HG03457 (cell line): ENCODE measurements at regions not wholly inside any gene's neighbourhood (a gene's known extent, or its start where the extent isn't known, plus 50 kb on each side); places are given as distances from the start of the nearest gene placed in this dataset.

ENCODE experiments used
- ATAC-seq: cut with Tn5 transposase; IDR thresholded peaks from one replicate; pipeline ENCODE4 v1.9.1; 2021; ENCODE audit warnings: moderate number of reproducible peaks; ENCODE audit not compliant: unreplicated experiment

DNA sequence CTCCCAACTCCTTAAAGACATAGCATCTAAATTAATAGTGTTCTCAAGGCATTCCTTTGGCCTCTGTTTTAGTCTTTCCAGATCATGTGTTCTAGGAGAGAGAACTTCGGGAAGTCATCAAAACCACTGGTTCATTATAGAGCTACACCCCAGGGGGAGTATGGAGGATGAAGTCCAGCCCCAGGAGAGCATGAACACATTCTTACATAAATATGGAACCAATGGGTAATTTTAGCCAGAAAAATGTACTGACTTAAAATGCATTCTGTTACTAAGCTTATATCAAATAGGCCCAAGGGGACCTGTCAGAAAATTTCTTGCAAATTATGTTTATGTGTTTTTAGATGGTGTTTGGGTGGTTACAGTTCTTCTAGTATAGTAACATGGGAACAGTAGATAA, 165.2 kb downstream of the NTMT2 start:
- no peak for ATAC-seq

- no peak for ATAC-seq
Observed at GRCh38 chr1:170313306-170313705, 167.5 kb downstream of the NTMT2 start.

- ATAC-seq, result no peak
Observed at GRCh38 chr1:170316270-170316669, 170.5 kb downstream of the NTMT2 start.

- ATAC-seq, result no peak
Observed at GRCh38 chr1:170318141-170318540, 172.4 kb downstream of the NTMT2 start.

DNA sequence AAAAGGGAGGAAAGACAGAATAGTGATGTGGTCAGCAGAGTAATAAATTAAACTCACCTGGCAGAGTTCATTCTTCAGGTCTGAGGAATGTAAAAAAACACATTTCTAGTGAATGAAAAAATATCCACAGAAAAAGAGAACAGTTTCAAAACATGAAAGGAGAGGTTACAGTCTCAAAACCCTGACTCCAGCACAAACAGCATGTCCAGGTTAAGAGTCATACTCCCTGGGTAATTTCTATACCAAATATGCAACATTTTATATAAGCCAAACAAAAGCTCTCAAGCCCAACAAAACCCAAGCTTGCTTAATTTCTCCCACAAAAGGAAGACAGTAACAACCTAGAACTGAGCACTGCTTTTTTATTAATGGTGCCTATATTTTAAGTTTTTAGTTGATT, 173.0 kb downstream of the NTMT2 start:
- ATAC-seq, result no peak

- no peak for ATAC-seq
Observed at GRCh38 chr1:170321113-170321512, 175.4 kb downstream of the NTMT2 start.

GRCh38 chr1:170326186-170326585, 180.4 kb downstream of the NTMT2 start:
- no peak for ATAC-seq

DNA sequence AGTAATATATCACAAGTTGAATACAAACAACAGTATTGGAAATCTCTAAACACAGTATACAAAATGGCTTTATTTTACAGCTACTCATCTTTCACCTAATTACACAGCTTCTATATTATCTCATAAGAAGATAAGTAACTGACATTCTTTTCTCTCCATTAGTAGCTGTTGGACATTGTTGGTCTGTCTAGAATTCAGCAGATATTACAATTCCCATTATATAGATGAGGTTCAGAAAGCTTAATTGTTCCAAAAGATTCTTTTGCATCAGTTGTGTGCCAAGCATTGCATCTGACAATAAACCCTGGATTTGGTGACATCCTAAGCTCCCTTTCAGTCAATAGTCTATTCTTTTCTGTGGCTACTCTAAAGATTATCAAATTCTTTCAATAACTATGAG, 187.0 kb downstream of the NTMT2 start:
- no peak for ATAC-seq

DNA sequence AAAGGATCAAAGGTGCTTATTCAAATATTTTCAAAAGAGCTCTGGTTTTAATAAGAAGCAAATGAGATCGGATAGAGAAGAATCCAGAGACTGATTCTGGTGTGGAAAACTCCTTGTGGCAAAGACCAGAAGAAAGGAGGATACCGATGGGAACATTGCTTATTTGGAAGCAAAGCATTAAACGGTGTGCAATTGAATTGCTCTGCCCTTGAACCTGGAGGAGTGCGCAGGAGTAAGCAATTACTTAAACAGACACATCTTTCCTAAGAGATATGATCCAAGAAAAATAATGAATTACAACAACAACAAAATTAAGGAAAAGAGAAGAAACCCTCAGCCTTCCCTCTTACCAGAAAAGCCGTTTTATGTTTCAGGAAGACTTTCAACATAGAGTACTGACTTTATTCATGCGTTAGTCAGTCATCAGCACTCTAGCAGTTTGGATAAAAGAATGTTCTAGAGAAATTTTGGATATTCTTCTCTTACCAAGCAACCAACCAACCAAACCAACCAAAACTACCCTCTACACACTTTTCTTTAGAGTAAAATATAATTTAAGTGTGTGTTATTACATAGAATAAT, 191.7 kb downstream of the NTMT2 start:
- ATAC-seq, result no peak

DNA sequence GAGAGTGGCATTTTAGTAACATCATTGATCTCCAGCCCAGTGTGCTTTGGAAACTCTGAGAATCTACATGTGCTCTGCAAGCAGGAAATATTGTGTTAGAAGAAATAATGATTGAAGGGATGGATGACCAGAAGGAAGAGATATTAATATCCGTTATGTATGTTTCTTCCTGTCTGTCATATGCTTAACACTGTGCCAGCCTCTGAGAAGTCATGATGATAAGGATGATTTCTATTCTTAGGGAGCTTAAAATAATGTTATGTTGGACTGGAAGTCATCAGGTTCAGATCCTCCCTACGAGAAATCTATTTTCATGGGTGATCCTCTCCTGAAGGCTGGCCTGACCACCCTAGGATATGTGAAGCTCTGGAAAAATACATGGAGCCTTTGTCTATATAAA, 192.4 kb upstream of the GORAB start:
- no peak for ATAC-seq

DNA sequence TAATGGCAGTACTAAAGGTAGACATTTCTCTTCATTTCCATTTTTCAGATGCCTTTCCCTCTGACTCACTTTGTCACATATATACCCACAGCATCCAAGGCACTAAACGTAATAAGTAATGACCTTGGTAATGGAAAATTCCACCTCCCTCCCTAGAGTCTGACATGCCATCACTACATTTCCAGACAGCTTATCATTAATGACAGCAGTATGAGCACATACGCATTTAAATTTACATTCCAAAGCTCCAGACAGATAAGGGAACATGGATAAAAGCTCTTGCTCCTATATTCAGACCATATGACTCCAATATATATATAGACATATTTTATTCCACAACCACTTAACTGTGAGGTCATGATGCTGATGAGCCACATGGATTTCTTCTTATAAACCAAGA, 191.7 kb upstream of the GORAB start:
- no peak for ATAC-seq

DNA sequence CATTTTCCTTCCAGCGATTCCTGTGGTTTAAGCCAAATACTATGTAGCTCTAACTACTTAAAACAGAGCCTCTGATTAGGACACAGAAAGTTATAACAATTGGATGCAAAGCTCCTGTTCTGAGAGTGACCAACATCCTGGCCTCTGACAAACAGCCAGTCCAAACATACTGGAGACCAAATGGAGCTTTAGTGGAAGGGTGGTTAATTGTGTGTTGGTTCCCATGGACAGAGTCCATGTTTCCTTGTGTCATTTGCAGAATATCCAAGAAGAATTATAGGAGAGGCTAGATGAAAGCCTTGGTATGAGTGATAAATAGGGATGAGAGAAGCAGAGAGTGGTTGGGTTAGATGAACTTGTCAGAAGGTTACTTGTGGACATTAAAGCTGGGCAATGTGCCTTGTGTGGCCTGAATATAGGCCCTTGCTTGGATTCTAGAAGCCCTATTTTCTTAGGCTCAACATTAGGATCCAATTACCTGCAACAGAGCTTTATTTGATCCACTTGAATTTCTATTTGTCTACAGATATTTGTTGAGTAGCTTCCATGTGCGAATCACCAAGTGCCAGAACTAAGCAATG, 180.5 kb upstream of the GORAB start:
- no peak for ATAC-seq

GRCh38 chr1:170354246-170354645, 177.7 kb upstream of the GORAB start:
- no peak for ATAC-seq

GRCh38 chr1:170354690-170355089, 177.3 kb upstream of the GORAB start:
- ATAC-seq, result no peak

- ATAC-seq, result no peak
Observed at GRCh38 chr1:170355267-170355801, 176.6 kb upstream of the GORAB start.

DNA sequence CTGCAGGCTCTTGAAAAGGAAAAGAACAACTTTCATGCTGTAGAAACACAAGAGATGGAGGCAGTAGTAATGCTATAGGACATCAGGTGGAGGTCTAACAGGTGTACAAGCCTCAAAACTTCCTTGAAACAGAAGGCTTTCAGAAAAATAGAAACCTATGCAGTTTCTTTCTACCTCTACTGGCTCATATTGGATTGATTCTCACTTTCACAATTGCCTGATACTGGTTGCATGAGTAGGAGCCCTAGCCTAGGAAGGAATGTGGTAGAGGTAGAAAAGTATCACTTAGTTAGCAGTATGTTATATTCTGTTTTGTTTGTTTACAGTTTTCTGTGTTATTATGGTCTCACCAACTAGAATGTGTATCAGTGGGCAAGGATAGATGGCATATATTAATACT, 175.4 kb upstream of the GORAB start:
- ATAC-seq, result no peak

DNA sequence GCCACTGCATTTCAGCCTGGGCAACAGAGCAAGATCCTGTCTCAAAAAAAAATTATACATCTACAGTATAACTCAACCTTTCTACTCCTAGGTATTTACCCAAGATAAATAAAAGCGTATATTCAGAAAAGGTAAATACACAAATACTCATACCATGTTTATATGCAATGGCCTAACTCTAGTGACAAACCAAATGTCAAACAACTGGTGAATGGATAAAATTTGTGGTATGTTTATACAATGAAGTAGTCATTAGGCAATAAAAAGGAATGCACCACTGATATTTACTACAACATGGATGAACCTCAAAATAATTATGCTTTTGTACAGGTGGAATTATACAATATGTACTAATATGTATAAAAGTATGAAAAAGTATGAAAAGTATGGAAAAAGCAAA, 174.2 kb upstream of the GORAB start:
- ATAC-seq, result no peak

DNA sequence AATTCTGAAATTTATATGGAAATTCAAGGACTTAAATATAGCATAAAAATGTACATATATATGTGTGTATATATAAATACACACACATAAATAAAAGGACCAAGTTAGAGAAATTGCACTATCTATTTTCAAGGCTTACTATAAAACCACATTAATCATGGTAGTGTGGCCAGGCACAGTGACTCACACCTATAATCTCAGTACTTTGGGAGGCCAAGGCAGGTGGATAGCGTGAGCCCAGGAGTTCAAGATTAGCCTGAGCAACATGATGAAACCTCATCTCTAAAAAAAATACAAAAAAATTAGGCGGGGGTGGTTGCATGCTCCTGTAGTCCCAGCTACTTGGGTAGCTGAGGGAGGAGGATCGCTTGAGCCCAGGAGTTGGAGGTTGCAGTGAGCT, 171.4 kb upstream of the GORAB start:
- no peak for ATAC-seq

GRCh38 chr1:170365331-170365730, 166.6 kb upstream of the GORAB start:
- no peak for ATAC-seq

DNA sequence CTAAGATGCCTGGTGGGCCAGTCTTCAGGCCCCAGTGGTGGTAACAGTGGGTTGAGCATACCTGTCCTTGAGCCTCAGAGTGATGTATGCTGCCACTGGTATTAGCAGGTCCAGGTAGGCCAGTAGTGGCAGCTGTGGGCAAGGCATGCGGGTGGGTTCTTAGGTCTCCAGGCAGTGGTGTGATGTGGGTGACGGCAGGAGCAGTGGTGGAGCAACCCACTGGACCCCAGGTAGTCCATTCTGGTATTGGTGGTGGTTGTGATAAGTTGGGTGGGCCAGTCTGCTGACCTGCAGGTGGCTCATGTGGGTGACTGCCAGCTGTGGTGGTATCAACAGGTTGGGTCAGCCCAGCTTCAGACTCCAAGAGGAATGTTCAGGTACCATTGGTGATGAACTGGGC, 165.0 kb upstream of the GORAB start:
- no peak for ATAC-seq

- no peak for ATAC-seq
Observed at GRCh38 chr1:170367615-170368014, 164.4 kb upstream of the GORAB start.

DNA sequence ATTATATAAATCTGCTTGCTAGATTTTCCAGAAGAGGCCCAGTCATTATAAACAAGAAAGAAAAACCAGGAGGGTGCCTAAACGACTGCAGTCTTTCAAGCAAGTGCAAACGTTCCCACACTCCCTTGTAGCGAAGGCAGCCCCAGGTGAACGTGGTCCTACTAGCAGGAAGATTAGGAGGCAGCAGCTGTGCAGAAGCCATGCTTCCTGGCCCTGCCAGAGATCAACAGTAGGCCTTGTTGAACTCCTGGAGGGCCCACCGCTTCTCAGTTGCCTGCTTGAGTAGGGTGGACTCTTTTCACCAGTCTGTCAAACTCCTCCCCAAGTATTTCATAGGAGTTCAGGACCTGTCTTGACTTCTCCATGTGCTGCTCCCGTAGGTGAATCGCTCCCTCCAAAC, 163.0 kb upstream of the GORAB start:
- no peak for ATAC-seq

DNA sequence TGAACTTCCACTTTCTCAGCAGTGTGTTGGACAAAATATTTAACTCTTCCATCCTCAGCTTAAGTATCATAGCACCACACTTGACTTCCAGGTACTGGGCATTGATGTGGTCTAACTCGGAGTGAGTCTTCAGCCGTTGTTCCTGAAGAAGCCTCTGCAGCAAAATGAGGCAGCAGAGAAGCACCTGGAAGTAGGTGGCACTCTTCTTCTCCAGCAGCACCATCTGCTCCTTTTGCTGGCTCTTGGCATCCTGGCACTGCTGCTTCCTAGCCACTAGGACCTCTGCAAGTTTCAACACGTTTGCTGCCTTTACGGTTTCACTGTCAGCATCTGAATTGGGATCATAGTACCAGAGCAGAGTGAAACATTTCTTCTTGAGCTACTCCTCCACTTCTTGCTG, 162.5 kb upstream of the GORAB start:
- ATAC-seq, result no peak
